ENCODE measurements at regions not wholly inside any gene's neighbourhood (a gene's known extent, or its start where the extent isn't known, plus 50 kb on each side); places are given as distances from the start of the nearest gene placed in this dataset.

DNA sequence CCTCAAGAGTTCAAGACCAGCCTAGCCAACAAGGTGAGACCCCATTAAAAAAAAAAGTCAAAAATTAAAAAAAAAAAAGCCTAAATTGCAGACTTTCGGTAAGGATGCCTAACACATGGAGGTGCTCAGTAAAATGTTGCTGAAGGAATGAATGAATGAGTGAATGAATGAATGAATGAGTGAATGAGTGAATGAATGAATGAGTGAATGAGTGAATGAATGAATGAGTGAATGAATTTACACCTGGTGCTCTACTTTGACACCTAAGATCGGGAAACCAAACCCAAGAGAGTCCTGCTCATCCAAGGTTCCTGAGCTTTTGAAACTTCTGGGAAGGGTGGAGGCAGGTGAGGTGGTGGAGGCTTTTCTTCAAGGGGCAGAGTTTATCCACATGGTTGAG lies 112.2 kb upstream of the LHX1 start:
- no peaks in the 10 kb centered on the region for H3K36me3 ChIP-seq (ENCODE audit: control insufficient read depth in 1 of 2, insufficient read depth in 2 of 2, low read length in 2 of 2)
- H3K27me3 ChIP-seq (ENCODE audit: low read depth, low read length), result peaks cover 18% of the 10 kb centered on the region

DNA sequence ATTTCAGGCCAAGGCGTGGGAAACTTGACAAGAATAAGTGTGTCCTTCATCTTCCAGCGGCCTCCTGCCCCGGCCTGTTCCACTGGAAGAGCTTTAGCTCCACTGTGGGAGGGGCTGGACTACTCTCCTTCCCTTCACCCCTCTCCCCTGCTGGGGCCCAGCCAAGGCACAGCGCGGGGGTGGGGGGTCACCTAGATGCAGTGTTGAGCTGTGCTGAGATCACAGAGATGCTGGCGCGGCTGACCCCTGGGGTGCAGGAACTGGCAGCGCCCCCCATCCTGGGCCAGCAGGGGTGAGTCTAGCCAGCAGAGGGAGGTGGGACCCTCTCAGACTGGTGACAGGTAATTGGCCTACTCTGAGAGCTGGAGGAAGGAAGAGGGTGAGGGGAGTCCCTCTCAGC lies 111.8 kb upstream of the LHX1 start:
- no peaks in the 10 kb centered on the region for H3K4me1 ChIP-seq (ENCODE audit: control insufficient read depth in 1 of 2, insufficient read depth in 2 of 2, low read length in 2 of 2)
- H3K9me3 ChIP-seq (ENCODE audit: control insufficient read depth in 1 of 2, low read length in 2 of 2), result no peaks in the 10 kb centered on the region
- peaks cover 18% of the 10 kb centered on the region for H3K27me3 ChIP-seq (ENCODE audit: low read depth, low read length)

More for the DNA sequence above, 112.2 kb upstream of the LHX1 start:
- no peak overlapping the region for H3K4me3 ChIP-seq (ENCODE audit: low read depth in 1 of 2, low read length in 2 of 2)
- H3K9me3 ChIP-seq (ENCODE audit: control insufficient read depth in 1 of 2, low read length in 2 of 2), result no peaks in the 10 kb centered on the region
- no peak overlapping the region for H3K27ac ChIP-seq (ENCODE audit: low read length)
- no peaks in the 10 kb centered on the region for H3K4me1 ChIP-seq (ENCODE audit: control insufficient read depth in 1 of 2, insufficient read depth in 2 of 2, low read length in 2 of 2)

DNA sequence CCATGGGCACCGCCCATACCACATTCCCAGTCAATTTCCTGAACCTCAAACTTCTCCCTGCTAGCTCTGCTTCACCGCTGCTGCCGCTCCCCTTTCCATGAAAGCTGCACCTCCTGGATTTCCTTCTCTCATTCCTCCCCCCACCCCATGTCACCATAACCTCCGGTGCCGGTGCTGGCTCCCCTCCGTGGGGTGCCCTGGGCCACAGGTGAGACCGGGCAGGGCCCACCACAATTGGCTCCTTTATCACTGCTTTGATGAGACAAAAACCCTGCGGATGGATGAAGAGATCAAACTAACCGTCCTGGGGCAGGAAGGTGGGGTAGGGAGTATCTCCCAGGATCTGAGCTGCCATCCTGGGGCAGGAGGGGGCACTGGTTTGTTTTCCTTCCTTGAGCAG lies 111.3 kb upstream of the LHX1 start:
- Histone ChIP-seq H3K4me3 (ENCODE audit: low read depth in 1 of 2, low read length in 2 of 2) (no peak overlapping the region), H3K27me3 (ENCODE audit: low read depth, low read length) (peaks cover 18% of the 10 kb centered on the region), H3K27ac (ENCODE audit: low read length) (no peak overlapping the region), H3K9me3 (ENCODE audit: control insufficient read depth in 1 of 2, low read length in 2 of 2) (no peaks in the 10 kb centered on the region), H3K36me3 (ENCODE audit: control insufficient read depth in 1 of 2, insufficient read depth in 2 of 2, low read length in 2 of 2) (no peaks in the 10 kb centered on the region), H3K4me1 (ENCODE audit: control insufficient read depth in 1 of 2, insufficient read depth in 2 of 2, low read length in 2 of 2) (no peaks in the 10 kb centered on the region)

More for the DNA sequence above, 111.8 kb upstream of the LHX1 start:
- H3K36me3 ChIP-seq (ENCODE audit: control insufficient read depth in 1 of 2, insufficient read depth in 2 of 2, low read length in 2 of 2), result no peaks in the 10 kb centered on the region
- no peak overlapping the region for H3K27ac ChIP-seq (ENCODE audit: low read length)
- H3K4me3 ChIP-seq (ENCODE audit: low read depth in 1 of 2, low read length in 2 of 2), result no peak overlapping the region

DNA sequence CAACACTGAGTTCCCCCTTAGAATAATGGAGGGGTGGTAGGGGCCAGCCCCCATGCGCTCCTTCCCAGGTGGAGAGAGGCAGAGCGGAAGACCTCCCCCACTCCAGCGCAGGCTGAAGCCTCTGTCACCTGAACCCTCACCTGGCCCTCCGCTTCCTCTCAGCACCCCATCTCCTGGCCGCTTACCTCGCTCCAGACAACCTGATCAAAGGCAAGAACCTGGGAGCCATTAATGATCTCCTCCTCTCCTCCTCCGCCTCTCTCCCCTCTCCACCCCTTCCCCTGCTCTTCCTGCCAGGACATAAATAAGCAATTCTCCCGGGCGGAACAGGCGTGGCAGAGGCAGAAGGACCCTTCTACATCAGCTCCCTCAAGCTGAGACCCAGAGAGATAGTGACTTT lies 110.2 kb upstream of the LHX1 start:
- Histone ChIP-seq H3K9me3 (ENCODE audit: control insufficient read depth in 1 of 2, low read length in 2 of 2) (no peaks in the 10 kb centered on the region), H3K4me3 (ENCODE audit: low read depth in 1 of 2, low read length in 2 of 2) (no peak overlapping the region), H3K27ac (ENCODE audit: low read length) (no peak overlapping the region), H3K27me3 (ENCODE audit: low read depth, low read length) (peaks cover 18% of the 10 kb centered on the region), H3K36me3 (ENCODE audit: control insufficient read depth in 1 of 2, insufficient read depth in 2 of 2, low read length in 2 of 2) (no peaks in the 10 kb centered on the region), H3K4me1 (ENCODE audit: control insufficient read depth in 1 of 2, insufficient read depth in 2 of 2, low read length in 2 of 2) (no peaks in the 10 kb centered on the region)

DNA sequence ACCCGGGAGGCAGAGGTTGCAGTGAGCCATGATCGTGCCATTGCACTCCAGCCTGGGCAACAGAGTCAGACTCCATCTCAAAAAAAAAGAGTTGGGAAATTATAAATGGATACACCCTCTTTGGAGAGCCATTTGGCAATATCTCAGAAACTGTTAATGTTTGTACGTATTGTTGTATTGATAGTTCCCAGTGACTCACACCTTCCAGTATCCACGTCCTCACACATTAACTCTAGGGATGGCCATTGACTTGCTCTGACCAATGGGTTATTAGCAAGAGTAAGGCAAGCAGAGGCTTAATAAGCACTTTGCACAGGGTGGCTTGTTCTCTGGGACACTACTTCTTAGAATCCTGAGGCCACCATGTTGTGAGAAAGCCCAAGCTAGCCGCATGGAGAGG lies 107.6 kb upstream of the LHX1 start:
- Histone ChIP-seq H3K36me3 (ENCODE audit: control insufficient read depth in 1 of 2, insufficient read depth in 2 of 2, low read length in 2 of 2) (no peaks in the 10 kb centered on the region), H3K9me3 (ENCODE audit: control insufficient read depth in 1 of 2, low read length in 2 of 2) (no peaks in the 10 kb centered on the region), H3K27ac (ENCODE audit: low read length) (no peak overlapping the region), H3K4me1 (ENCODE audit: control insufficient read depth in 1 of 2, insufficient read depth in 2 of 2, low read length in 2 of 2) (no peaks in the 10 kb centered on the region), H3K4me3 (ENCODE audit: low read depth in 1 of 2, low read length in 2 of 2) (no peak overlapping the region), H3K27me3 (ENCODE audit: low read depth, low read length) (peaks cover 12% of the 10 kb centered on the region)

DNA sequence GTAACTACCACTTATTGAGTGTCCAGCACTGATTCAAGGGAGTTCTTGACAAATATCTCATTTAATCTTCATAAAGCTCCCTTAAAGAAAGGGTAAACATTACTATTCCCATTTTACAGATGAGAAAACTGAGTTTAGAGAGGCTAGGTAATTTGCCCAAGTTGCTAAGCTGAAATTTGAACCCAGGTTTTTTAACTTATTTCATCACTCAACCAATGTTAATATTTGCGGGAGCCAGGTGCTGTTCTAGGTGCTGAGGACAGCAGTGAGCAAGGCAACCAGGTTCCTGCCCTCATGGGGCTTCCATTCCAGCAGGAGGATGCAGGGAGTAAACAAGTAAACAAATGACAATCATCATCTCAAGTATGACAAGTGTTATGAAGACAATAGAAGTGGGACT lies 104.0 kb upstream of the LHX1 start:
- Histone ChIP-seq H3K4me3 (ENCODE audit: low read depth in 1 of 2, low read length in 2 of 2) (no peak overlapping the region), H3K36me3 (ENCODE audit: control insufficient read depth in 1 of 2, insufficient read depth in 2 of 2, low read length in 2 of 2) (no peaks in the 10 kb centered on the region), H3K4me1 (ENCODE audit: control insufficient read depth in 1 of 2, insufficient read depth in 2 of 2, low read length in 2 of 2) (no peaks in the 10 kb centered on the region), H3K9me3 (ENCODE audit: control insufficient read depth in 1 of 2, low read length in 2 of 2) (no peaks in the 10 kb centered on the region), H3K27me3 (ENCODE audit: low read depth, low read length) (no peaks in the 10 kb centered on the region), H3K27ac (ENCODE audit: low read length) (no peak overlapping the region)

DNA sequence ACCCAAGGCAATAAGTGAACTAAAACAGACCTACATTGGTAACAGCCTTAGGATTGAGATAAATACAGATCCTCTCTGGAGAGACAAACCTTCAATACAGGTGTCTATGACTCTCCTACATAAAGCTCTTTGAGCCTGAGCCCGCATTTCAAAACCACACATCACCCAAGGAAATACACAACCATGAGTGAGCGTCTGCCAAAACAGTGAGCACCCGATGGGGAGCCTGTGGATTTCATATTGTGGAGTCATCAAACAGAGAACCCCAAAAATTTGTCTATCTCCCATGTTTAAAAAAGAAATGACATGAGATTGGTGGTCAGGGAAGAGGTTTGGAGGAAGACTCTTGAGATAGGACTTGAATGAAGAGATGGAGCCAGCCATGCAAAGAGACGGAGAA lies 102.2 kb upstream of the LHX1 start:
- Histone ChIP-seq H3K27ac (ENCODE audit: low read length) (no peak overlapping the region), H3K27me3 (ENCODE audit: low read depth, low read length) (no peaks in the 10 kb centered on the region), H3K9me3 (ENCODE audit: control insufficient read depth in 1 of 2, low read length in 2 of 2) (no peaks in the 10 kb centered on the region), H3K4me1 (ENCODE audit: control insufficient read depth in 1 of 2, insufficient read depth in 2 of 2, low read length in 2 of 2) (no peaks in the 10 kb centered on the region), H3K36me3 (ENCODE audit: control insufficient read depth in 1 of 2, insufficient read depth in 2 of 2, low read length in 2 of 2) (no peaks in the 10 kb centered on the region), H3K4me3 (ENCODE audit: low read depth in 1 of 2, low read length in 2 of 2) (no peak overlapping the region)

DNA sequence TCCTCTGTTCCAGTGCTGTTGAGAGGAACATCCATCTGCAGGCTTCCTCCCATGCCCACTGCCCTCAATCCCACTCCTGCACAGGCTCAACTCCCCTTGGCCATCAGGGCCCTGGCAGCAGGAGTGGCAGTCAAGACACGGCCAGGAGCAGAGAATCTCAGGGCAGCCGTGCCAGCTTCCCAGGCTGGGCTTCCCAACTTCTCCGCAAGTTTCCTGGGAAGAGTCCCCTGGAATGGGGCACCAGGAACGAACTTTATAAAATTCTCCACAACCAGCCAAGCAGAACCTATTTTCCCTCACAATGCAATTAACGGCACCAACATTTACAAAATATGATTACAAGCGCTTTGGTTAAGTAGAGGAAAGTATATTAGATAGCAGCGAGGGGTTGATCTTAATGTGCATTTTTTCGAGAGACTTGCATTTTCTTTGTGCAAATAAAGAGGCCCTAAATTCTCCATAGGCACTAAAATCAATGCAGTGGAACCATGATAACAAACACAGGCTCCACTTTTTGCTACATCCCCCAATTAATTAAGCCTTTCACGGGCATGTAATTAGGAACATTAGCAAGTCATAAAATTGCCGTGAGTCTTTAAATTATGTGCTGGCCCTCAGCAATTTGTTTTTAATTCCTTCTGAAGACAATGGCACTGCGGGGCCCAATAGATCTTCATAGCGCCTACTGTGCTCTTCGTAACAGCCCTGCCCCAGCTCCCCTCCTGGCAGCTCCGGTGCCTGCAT lies 99.9 kb upstream of the LHX1 start:
- Histone ChIP-seq H3K27ac (ENCODE audit: low read length) (no peak overlapping the region), H3K4me1 (ENCODE audit: control insufficient read depth in 1 of 2, insufficient read depth in 2 of 2, low read length in 2 of 2) (no peaks in the 10 kb centered on the region)

DNA sequence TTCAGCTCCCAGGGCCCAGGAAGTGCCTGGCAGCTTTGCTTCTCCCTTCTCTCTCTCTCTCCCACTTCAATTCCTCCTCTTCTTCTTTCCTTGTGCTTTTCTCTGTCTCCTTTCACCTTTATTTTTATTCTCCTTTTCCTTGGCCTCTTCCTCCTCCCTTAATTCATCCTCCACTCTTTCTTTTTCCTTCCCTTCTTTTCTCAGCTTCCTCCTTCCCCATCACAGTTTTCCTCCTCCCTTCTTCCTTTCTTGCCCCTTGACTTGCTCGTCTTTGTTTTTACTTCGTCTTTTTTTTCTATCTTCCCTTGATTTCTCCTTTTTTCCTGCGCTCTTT lies 99.4 kb upstream of the LHX1 start:
- no peaks in the 10 kb centered on the region for H3K27me3 ChIP-seq (ENCODE audit: low read depth, low read length)
- H3K36me3 ChIP-seq (ENCODE audit: control insufficient read depth in 1 of 2, insufficient read depth in 2 of 2, low read length in 2 of 2), result no peaks in the 10 kb centered on the region
- H3K9me3 ChIP-seq (ENCODE audit: control insufficient read depth in 1 of 2, low read length in 2 of 2), result peaks cover 0 to 5% of the 10 kb centered on the region in 2 donors
- H3K4me1 ChIP-seq (ENCODE audit: control insufficient read depth in 1 of 2, insufficient read depth in 2 of 2, low read length in 2 of 2), result no peaks in the 10 kb centered on the region
- H3K27ac ChIP-seq (ENCODE audit: low read length), result no peak overlapping the region
- no peak overlapping the region for H3K4me3 ChIP-seq (ENCODE audit: low read depth in 1 of 2, low read length in 2 of 2)

More for the DNA sequence above, 99.9 kb upstream of the LHX1 start:
- Histone ChIP-seq H3K27me3 (ENCODE audit: low read depth, low read length) (no peaks in the 10 kb centered on the region), H3K4me3 (ENCODE audit: low read depth in 1 of 2, low read length in 2 of 2) (no peak overlapping the region), H3K9me3 (ENCODE audit: control insufficient read depth in 1 of 2, low read length in 2 of 2) (peaks cover 0 to 5% of the 10 kb centered on the region in 2 donors), H3K36me3 (ENCODE audit: control insufficient read depth in 1 of 2, insufficient read depth in 2 of 2, low read length in 2 of 2) (no peaks in the 10 kb centered on the region)

DNA sequence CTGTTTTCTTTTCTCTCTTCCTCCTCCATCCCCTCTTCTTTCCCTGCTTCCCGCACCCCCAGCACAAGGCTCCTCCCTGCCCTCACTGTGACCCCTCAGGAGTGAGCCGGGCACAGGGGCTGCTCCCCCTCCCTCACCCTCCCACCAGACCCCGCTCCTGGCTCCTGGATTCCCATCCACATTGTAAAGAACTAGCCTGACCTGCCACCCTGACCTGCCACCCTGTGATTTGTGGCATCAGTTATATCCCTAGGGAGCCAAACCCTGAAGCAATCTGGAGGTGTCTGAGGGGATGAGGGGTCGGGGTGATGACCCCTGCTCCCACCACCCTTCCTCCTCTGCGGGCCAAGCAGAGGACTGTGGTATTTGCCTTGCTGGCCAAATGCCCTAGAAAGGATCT lies 98.0 kb upstream of the LHX1 start:
- H3K4me3 ChIP-seq (ENCODE audit: low read depth in 1 of 2, low read length in 2 of 2), result no peak overlapping the region
- H3K27ac ChIP-seq (ENCODE audit: low read length), result no peak overlapping the region
- no peaks in the 10 kb centered on the region for H3K4me1 ChIP-seq (ENCODE audit: control insufficient read depth in 1 of 2, insufficient read depth in 2 of 2, low read length in 2 of 2)
- H3K36me3 ChIP-seq (ENCODE audit: control insufficient read depth in 1 of 2, insufficient read depth in 2 of 2, low read length in 2 of 2), result no peaks in the 10 kb centered on the region
- H3K27me3 ChIP-seq (ENCODE audit: low read depth, low read length), result no peaks in the 10 kb centered on the region
- H3K9me3 ChIP-seq (ENCODE audit: control insufficient read depth in 1 of 2, low read length in 2 of 2), result peaks cover 0 to 5% of the 10 kb centered on the region in 2 donors

DNA sequence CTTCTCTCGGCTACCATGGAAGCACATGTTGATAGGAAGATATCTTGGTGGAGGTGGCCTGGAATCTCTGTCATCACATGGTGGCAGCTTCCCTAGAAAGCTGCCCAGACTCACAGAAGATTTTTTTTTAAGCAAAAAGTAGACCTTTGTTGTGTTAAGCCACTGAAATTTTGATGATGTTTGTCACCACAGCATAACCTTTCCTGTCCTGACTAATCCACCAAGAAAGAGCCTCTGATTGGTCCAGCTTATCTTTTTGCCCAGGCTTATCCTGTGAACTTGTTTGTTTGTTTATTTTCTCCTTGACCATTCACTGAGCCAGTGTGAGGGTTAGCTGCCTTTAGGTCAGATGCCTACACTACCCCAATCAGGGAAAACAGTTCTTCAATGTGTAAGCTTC lies 96.5 kb upstream of the LHX1 start:
- Histone ChIP-seq H3K27me3 (ENCODE audit: low read depth, low read length) (no peaks in the 10 kb centered on the region), H3K4me3 (ENCODE audit: low read depth in 1 of 2, low read length in 2 of 2) (no peak overlapping the region), H3K9me3 (ENCODE audit: control insufficient read depth in 1 of 2, low read length in 2 of 2) (peaks cover 0 to 5% of the 10 kb centered on the region in 2 donors), H3K4me1 (ENCODE audit: control insufficient read depth in 1 of 2, insufficient read depth in 2 of 2, low read length in 2 of 2) (no peaks in the 10 kb centered on the region), H3K27ac (ENCODE audit: low read length) (no peak overlapping the region), H3K36me3 (ENCODE audit: control insufficient read depth in 1 of 2, insufficient read depth in 2 of 2, low read length in 2 of 2) (no peaks in the 10 kb centered on the region)

DNA sequence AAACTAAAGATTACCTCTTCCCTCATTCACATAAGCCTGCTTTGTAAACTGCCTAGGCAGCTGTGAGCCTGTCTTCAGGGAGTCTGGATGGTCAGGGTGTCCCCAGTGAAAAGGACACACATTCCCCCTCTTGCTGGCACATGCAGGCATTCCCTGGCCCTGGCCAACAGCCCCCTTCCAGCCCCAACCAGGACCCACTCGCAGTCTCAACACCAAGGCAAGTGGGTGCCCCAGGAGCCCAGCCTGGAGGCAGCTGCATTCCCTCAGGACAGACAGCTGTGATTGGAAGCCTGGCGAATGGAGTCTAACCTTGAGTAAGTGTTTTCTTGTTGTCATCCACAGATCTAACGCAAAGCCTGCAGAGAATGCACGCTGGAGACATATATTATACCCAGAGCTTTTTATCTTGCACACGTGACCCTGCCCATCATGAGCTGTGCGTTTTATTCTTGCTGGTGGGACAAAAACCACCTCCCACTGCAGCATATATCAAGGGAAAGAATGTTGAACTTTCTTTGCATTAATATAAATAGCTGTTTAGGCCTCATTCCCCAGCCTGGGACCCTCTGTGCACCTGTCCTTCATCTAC lies 95.0 kb upstream of the LHX1 start:
- Histone ChIP-seq H3K4me3 (ENCODE audit: low read depth in 1 of 2, low read length in 2 of 2) (no peak overlapping the region), H3K9me3 (ENCODE audit: control insufficient read depth in 1 of 2, low read length in 2 of 2) (peaks cover 0 to 5% of the 10 kb centered on the region in 2 donors), H3K27me3 (ENCODE audit: low read depth, low read length) (no peaks in the 10 kb centered on the region), H3K36me3 (ENCODE audit: control insufficient read depth in 1 of 2, insufficient read depth in 2 of 2, low read length in 2 of 2) (no peaks in the 10 kb centered on the region), H3K4me1 (ENCODE audit: control insufficient read depth in 1 of 2, insufficient read depth in 2 of 2, low read length in 2 of 2) (no peaks in the 10 kb centered on the region), H3K27ac (ENCODE audit: low read length) (no peak overlapping the region)

Measured in muscle layer of duodenum (tissue), 2 donors.